GM18858 (cell line): ENCODE measurements at regions not wholly inside any gene's neighbourhood (a gene's known extent, or its start where the extent isn't known, plus 50 kb on each side); places are given as distances from the start of the nearest gene placed in this dataset.

Experiments
- ATAC-seq: cut with Tn5 transposase; IDR thresholded peaks from one replicate; pipeline ENCODE4 v1.9.1; 2021; ENCODE audit not compliant: unreplicated experiment

- no peak for ATAC-seq
Measured at GRCh38 chr11:115959081-115959486, 454.9 kb upstream of the CADM1 start.

GRCh38 chr11:115958089-115959000 lies 454.1 kb upstream of the CADM1 start:
- no peak for ATAC-seq

GRCh38 chr11:115955803-115956202 lies 451.6 kb upstream of the CADM1 start:
- ATAC-seq, result no peak

- ATAC-seq, result no peak
Measured at GRCh38 chr11:115950660-115951059, 446.4 kb upstream of the CADM1 start.

GRCh38 chr11:115944596-115944995 lies 440.4 kb upstream of the CADM1 start:
- no peak for ATAC-seq

- no peak for ATAC-seq
Measured at GRCh38 chr11:115942011-115942410, 437.8 kb upstream of the CADM1 start.

- ATAC-seq, result no peak
Measured at GRCh38 chr11:115941481-115941993, 437.3 kb upstream of the CADM1 start.

GRCh38 chr11:115941044-115941443 lies 436.8 kb upstream of the CADM1 start:
- no peak for ATAC-seq

GRCh38 chr11:115939731-115940421 lies 435.7 kb upstream of the CADM1 start:
- ATAC-seq, result no peak

GRCh38 chr11:115939104-115939730 lies 435.0 kb upstream of the CADM1 start:
- ATAC-seq, result no peak

GRCh38 chr11:115933564-115933963 lies 429.3 kb upstream of the CADM1 start:
- no peak for ATAC-seq

GRCh38 chr11:115931548-115932083 lies 427.4 kb upstream of the CADM1 start:
- ATAC-seq, result no peak

GRCh38 chr11:115930886-115931547 lies 426.8 kb upstream of the CADM1 start:
- peak; percentile 26 for ATAC-seq

- no peak for ATAC-seq
Measured at GRCh38 chr11:115930291-115930690, 426.1 kb upstream of the CADM1 start.

- ATAC-seq, result peak; percentile 26
Measured at GRCh38 chr11:115929618-115930129, 425.5 kb upstream of the CADM1 start.

GRCh38 chr11:115928811-115929210 lies 424.6 kb upstream of the CADM1 start:
- no peak for ATAC-seq

- peak; percentile 29 for ATAC-seq
Measured at GRCh38 chr11:115927823-115928329, 423.7 kb upstream of the CADM1 start.

- ATAC-seq, result no peak
Measured at GRCh38 chr11:115926601-115927000, 422.4 kb upstream of the CADM1 start.

- no peak for ATAC-seq
Measured at GRCh38 chr11:115926138-115926537, 421.9 kb upstream of the CADM1 start.

- no peak for ATAC-seq
Measured at GRCh38 chr11:115925568-115926090, 421.4 kb upstream of the CADM1 start.
